ENCODE measurements at regions not wholly inside any gene's neighbourhood (a gene's known extent, or its start where the extent isn't known, plus 50 kb on each side); places are given as distances from the start of the nearest gene placed in this dataset.

DNA sequence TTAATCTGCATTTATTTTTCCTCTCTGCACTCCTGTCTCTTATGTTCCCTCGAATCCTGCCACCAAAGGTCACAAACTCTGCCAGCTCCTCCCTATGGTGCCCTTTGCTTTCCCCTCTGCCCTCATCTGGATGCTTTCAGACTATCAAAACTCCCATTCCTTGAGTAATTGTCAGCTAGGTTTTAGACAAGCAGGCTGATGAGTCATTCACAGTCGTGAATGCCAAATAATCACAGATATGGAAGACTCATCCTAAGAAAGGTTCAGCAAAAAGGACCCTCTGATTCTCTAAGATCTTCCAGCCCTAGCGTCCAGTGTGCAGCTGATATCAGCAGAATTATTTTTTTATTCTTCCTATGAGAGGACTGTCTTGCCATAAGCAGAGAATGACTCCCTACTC, 104.5 kb upstream of the NUDT12 start:
- Histone ChIP-seq H3K4me3 (no peak overlapping the region), H3K9me3 (peaks cover 3 to 12% of the 10 kb centered on the region in 2 donors), H3K27ac (no peak overlapping the region), H3K36me3 (no peaks in the 10 kb centered on the region), H3K27me3 (no peaks in the 10 kb centered on the region), H3K4me1 (no peaks in the 10 kb centered on the region)
- TF ChIP-seq, protein P1, sequence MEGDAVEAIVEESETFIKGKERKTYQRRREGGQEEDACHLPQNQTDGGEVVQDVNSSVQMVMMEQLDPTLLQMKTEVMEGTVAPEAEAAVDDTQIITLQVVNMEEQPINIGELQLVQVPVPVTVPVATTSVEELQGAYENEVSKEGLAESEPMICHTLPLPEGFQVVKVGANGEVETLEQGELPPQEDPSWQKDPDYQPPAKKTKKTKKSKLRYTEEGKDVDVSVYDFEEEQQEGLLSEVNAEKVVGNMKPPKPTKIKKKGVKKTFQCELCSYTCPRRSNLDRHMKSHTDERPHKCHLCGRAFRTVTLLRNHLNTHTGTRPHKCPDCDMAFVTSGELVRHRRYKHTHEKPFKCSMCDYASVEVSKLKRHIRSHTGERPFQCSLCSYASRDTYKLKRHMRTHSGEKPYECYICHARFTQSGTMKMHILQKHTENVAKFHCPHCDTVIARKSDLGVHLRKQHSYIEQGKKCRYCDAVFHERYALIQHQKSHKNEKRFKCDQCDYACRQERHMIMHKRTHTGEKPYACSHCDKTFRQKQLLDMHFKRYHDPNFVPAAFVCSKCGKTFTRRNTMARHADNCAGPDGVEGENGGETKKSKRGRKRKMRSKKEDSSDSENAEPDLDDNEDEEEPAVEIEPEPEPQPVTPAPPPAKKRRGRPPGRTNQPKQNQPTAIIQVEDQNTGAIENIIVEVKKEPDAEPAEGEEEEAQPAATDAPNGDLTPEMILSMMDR (IDR thresholded peaks at IDR 0.05): no peak
- DNase-seq (ENCODE audit: low spot score): no peak

DNA sequence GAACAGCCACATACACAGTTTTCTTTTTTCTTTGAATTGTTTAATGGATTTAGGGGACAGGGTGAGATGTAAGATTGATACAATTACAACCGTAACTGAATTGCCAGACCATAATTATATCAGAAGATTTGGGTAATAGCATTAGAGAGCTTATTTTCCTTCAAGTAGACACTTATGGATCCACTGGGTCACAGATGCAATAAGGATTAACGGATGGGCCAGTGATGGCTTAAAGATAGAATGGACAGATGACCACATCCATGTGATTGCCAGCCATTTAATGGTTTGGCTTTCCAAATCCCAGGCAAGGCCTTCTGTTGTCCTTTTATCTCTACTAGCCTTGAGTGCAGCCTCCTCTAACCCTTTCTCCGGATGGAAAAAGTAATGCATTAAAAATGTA, 94.7 kb upstream of the NUDT12 start:
- TF ChIP-seq, protein P1 (IDR thresholded peaks at IDR 0.05): no peak
- Histone ChIP-seq H3K4me3 (no peak overlapping the region), H3K36me3 (no peaks in the 10 kb centered on the region), H3K4me1 (no peaks in the 10 kb centered on the region), H3K27me3 (no peaks in the 10 kb centered on the region), H3K27ac (no peak overlapping the region), H3K9me3 (no peaks in the 10 kb centered on the region)
- DNase-seq (ENCODE audit: low spot score): no peak

DNA sequence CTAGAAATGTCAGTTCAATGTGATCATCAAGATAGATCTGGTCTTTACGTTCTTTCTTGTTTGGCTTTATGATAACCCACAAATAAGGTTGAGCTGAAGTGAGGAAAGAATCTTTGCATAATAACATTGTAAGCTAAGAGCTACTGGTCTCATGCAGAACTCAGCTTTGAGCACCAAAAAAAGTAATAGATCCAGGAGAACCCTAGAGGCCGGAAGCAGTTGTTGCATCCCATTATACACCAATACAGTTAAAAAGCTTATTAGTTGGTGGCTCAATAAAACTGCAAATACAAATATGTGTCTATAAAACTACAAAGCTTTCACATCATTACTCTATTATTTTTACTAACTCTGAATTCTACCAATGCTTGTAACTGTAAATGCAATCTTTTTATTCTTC, 85.5 kb upstream of the NUDT12 start:
- no peak for DNase-seq (ENCODE audit: low spot score)
- no peaks in the 10 kb centered on the region for H3K36me3 ChIP-seq
- no peaks in the 10 kb centered on the region for H3K4me1 ChIP-seq
- no peak overlapping the region for H3K4me3 ChIP-seq
- H3K9me3 ChIP-seq: no peaks in the 10 kb centered on the region
- no peaks in the 10 kb centered on the region for H3K27me3 ChIP-seq
- no peak overlapping the region for H3K27ac ChIP-seq
- TF ChIP-seq, protein P1 (IDR thresholded peaks at IDR 0.05): no peak

DNA sequence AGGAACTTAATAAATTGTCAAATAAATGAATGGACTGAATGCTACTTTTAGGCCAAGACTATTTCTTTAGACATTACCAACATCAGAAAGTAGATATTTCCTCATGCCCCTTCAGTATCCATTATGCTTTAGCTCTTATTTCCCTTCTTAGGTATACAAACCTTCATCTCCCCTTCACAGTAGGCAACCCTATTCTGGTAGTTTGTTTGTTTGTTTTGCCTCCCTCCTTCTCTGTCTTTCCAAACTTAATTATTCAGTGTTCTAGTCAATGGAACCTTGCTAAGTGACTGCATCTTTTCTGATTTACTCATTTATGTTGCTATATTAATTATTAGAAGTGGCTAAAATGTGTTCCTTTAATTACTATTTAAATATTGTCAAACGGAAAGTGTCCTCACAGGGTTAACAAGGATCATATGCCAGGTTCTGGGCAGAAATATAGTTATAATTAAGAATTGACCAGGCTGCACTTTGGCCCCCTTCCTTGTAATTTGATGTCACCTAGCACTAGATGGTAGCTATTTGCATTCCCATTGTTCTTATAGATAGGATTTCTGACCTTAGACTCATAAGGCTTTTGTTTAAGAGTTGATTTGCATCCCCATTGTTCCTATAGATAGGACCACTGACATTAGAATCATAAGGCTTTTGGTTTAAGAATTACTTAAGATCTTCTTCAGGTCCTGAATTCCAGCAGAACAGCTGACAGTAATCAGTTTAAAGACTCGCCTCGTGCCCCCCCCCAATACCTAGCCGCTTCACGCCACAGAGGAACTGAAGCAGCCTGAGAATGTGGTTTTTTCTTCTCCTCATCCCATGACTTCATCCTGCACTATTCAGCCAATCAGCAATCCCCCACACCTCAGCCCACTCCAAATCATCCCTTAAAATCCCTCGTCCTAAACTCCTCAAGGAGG, 84.4 kb upstream of the NUDT12 start:
- Histone ChIP-seq H3K4me3 (no peak overlapping the region), H3K4me1 (no peaks in the 10 kb centered on the region), H3K9me3 (no peaks in the 10 kb centered on the region), H3K27ac (no peak overlapping the region), H3K36me3 (no peaks in the 10 kb centered on the region), H3K27me3 (no peaks in the 10 kb centered on the region)
- TF ChIP-seq, protein P1 (IDR thresholded peaks at IDR 0.05): no peak
- DNase-seq (ENCODE audit: low spot score): no peak

DNA sequence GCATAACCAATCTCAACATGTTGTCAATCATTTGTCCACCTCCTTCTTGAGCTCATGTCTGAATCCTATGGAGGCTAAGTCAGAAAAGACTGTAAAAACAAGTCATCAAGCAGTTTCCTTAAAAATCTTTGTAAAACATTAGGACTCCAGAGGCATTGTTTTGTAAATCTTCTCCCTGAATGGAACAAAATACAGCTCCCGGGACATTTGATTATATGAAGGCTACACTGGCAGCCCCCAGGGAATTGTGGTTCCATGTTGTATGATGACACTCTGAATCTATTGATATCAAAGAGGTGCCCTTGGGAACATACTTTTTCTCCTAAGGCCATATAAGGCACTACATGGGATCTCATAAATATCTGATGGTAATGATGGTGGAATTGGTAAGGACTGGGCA, 83.2 kb upstream of the NUDT12 start:
- Histone ChIP-seq H3K27me3 (no peaks in the 10 kb centered on the region), H3K4me3 (no peak overlapping the region), H3K4me1 (no peaks in the 10 kb centered on the region), H3K9me3 (no peaks in the 10 kb centered on the region), H3K36me3 (no peaks in the 10 kb centered on the region), H3K27ac (no peak overlapping the region)
- TF ChIP-seq, protein P1 (IDR thresholded peaks at IDR 0.05): no peak
- DNase-seq (ENCODE audit: low spot score): no peak

DNA sequence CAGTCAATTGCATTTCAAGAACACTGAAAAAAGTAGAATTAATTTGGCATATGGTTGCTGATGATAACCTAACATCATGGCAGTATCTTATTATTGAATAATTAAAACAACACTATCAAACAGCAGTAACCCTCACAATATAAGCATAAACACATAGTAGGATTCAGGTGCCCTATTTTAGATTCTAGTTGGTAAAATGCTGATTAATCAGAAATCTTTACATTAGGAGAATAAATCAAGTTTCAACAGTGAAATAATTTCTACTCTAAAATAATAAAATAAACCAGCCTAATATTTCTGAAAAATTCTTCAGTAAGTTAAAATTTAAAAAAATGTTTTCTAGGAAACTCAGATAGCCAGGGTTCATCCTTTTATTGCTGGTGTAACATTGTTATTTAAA, 76.4 kb upstream of the NUDT12 start:
- no peak for DNase-seq (ENCODE audit: low spot score)
- TF ChIP-seq, protein P1 (IDR thresholded peaks at IDR 0.05): no peak
- Histone ChIP-seq H3K4me1 (no peaks in the 10 kb centered on the region), H3K9me3 (no peaks in the 10 kb centered on the region), H3K27ac (no peak overlapping the region), H3K4me3 (no peak overlapping the region), H3K27me3 (no peaks in the 10 kb centered on the region), H3K36me3 (no peaks in the 10 kb centered on the region)
